ENCODE measurements at regions not wholly inside any gene's neighbourhood (a gene's known extent, or its start where the extent isn't known, plus 50 kb on each side); places are given as distances from the start of the nearest gene placed in this dataset.
A peak's percentile ranks its signal among the peaks of the same experiment; 100 is the strongest.
"Not testable (repeated sequence)": the region's sequence is repeated elsewhere in the genome, so short reads cannot be mapped to it uniquely, and the experiment has no call there.

DNA sequence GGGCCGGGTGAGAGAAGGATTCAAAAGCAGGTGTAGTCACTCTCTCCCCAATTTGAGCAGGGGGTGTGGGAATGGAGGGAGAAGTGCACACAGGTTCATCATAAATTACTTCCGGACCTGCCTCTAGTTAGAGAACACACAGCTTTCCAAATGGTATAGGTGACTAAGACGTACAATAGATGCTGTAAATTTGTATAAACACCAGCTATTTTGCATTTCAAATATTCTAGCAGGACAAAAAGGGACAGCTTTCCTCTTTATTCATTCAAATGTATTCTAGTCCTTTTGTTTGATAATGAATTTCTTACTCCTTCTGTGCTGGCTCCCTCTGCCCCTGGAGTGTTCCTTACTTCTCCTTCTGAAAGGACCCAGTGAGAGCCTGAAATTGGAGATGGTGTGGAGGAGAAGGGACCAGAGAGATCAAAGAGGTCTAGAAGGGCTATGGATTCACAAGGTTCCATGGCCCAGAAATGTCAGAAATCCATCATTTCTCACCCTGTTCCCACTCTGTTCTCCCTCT lies 53.2 kb upstream of the SH3BP4 start:
- Histone ChIP-seq H3K36me3 (ENCODE audit: insufficient read depth) (no peaks in the 10 kb centered on the region), H3K4me1 (ENCODE audit: insufficient read depth) (no peaks in the 10 kb centered on the region), H3K27ac (ENCODE audit: low read depth) (no peak overlapping the region), H3K4me3 (ENCODE audit: low read depth, low read length) (no peak overlapping the region)
- 92% methylated on average over 3 of the region's 3 CpGs for WGBS
- DNase-seq (ENCODE audit: extremely low spot score) = no peak

DNA sequence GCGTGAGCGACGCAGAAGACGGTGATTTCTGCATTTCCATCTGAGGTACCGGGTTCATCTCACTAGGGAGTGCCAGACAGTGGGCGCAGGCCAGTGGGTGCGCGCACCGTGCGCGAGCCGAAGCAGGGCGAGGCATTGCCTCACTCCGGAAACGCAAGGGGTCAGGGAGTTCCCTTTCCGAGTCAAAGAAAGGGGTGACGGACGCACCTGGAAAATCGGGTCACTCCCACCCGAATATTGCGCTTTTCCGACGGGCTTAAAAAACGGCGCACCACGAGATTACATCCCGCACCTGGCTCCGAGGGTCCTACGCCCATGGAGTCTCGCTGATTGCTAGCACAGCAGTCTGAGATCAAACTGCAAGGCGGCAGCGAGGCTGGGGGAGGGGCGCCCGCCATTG lies 63.4 kb upstream of the SH3BP4 start:
- H3K4me3 ChIP-seq (ENCODE audit: low read depth, low read length); H3K36me3 ChIP-seq (ENCODE audit: insufficient read depth); H3K27ac ChIP-seq (ENCODE audit: low read depth); DNase-seq (ENCODE audit: extremely low spot score); H3K4me1 ChIP-seq (ENCODE audit: insufficient read depth): not testable (repeated sequence)
- 59% methylated on average over 31 of the region's 34 CpGs for WGBS

- Histone ChIP-seq H3K4me3 (ENCODE audit: low read depth, low read length) (no peak overlapping the region), H3K27ac (ENCODE audit: low read depth) (no peak overlapping the region), H3K4me1 (ENCODE audit: insufficient read depth) (no peaks in the 10 kb centered on the region), H3K36me3 (ENCODE audit: insufficient read depth) (no peaks in the 10 kb centered on the region)
- 92% methylated on average over 3 of the region's 3 CpGs for WGBS
- no peak for DNase-seq (ENCODE audit: extremely low spot score)
Observed at GRCh38 chr2:234887195-234887594, 64.6 kb upstream of the SH3BP4 start.

DNA sequence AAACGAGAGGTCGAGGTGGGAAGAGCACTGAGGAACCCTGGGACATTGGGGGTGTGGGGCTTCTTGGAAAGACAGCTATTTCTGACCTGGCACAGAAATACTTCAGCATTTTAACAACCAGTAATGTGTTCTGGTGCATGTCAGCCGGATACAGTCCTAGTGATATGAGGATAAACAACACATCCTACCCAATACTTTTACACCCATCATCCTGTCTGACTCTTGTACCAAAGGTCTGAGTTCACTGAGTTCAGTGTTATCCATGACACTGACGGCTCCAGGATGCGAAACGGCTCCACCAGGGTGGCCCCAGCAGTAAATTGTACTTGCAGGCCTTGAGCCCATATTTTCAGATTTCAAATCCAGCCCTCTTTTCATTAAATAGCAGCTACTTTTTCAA lies 65.9 kb upstream of the SH3BP4 start:
- DNase-seq (ENCODE audit: extremely low spot score) = no peak
- Histone ChIP-seq H3K27ac (ENCODE audit: low read depth) (no peak overlapping the region), H3K4me3 (ENCODE audit: low read depth, low read length) (no peak overlapping the region), H3K4me1 (ENCODE audit: insufficient read depth) (no peaks in the 10 kb centered on the region), H3K36me3 (ENCODE audit: insufficient read depth) (no peaks in the 10 kb centered on the region)
- WGBS = 62% methylated on average over 6 of the region's 6 CpGs

DNA sequence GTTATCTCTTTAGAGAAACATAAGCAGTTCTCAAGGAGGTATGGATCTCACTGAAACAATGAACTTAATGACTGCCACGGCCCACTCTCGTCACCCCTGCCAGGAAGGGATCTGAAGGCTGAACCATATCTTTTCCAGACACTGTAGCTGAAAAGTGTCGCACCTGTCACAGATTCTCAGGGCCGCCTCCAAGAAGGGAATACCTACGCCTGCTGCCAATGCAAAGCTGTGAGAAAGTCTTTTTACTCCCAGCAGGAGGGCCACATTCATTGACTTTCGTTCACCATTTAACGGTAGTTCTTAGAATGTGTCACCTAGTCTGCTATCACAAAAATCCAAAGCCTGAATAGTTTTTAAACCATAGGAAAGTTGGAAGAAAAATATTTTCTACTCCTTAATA lies 66.7 kb upstream of the SH3BP4 start:
- Histone ChIP-seq H3K27ac (ENCODE audit: low read depth) (no peak overlapping the region), H3K4me3 (ENCODE audit: low read depth, low read length) (no peak overlapping the region), H3K4me1 (ENCODE audit: insufficient read depth) (no peaks in the 10 kb centered on the region), H3K36me3 (ENCODE audit: insufficient read depth) (no peaks in the 10 kb centered on the region)
- WGBS = 95% methylated on average over 7 of the region's 7 CpGs
- no peak for DNase-seq (ENCODE audit: extremely low spot score)

DNA sequence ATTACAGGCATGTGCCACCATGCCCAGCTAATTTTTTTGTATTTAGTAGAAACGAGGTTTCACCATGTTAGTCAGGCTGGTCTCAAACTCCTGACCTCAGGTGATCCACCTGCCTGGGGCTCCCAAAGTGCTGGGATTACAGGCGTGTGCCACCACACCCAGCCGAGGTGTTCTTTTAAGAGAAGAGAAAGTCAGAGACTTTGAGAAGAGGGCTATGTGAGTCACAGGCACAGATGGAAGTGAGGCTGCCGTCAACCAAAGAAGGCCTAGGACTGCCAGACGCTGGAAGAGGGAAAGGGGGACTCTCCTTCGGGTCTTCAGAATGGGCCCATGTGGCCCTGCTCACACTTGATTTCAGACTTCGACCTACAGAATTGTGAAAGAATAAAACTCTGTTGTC lies 67.2 kb upstream of the SH3BP4 start:
- Histone ChIP-seq H3K4me3 (ENCODE audit: low read depth, low read length) (no peak overlapping the region), H3K36me3 (ENCODE audit: insufficient read depth) (no peaks in the 10 kb centered on the region), H3K27ac (ENCODE audit: low read depth) (no peak overlapping the region), H3K4me1 (ENCODE audit: insufficient read depth) (no peaks in the 10 kb centered on the region)
- WGBS = 94% methylated on average over 7 of the region's 7 CpGs
- no peak for DNase-seq (ENCODE audit: extremely low spot score)

DNA sequence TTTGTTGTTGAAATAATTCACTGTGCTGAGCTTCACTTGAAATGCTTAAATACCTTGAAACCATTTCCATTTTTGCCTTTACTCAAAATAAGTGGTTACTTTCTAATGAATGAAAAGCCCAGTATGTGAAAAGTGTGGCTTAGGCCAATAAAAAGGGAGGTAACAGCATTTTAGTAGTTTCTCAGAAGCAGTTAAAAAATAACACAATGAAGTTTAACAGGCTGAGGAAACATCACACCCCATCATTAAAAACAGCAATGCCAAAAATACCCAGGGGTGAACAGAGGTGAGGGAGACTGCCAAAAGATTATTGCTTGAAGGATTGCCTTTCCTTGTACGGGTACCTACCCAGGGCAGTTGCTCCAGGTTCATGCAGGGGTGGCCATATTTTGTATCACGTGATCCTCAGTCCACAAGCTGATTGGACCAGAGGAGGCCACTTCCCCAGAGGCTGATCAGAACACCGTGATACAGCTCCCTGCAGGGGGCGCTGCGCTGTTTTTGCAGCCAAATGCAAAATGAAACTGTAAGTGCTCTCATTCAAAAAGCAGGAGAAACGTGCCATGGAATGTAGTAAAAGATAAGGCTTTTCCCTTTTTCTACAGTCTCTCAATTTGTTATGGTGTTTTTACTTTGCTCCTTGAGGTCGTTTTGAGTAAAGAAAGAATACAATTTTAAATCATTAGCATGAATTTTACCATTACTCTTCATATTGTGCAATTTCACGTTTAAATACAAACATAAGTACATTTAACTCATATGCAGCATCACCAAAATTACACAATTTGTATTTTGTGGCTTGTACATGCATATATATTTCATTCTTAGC lies 70.2 kb upstream of the SH3BP4 start:
- DNase-seq (ENCODE audit: extremely low spot score) = peak; percentile 35
- Histone ChIP-seq H3K4me3 (ENCODE audit: low read depth, low read length) (no peak overlapping the region), H3K4me1 (ENCODE audit: insufficient read depth) (no peaks in the 10 kb centered on the region), H3K36me3 (ENCODE audit: insufficient read depth) (no peaks in the 10 kb centered on the region), H3K27ac (ENCODE audit: low read depth) (no peak overlapping the region)
- WGBS = 39% methylated on average over 8 of the region's 8 CpGs

DNA sequence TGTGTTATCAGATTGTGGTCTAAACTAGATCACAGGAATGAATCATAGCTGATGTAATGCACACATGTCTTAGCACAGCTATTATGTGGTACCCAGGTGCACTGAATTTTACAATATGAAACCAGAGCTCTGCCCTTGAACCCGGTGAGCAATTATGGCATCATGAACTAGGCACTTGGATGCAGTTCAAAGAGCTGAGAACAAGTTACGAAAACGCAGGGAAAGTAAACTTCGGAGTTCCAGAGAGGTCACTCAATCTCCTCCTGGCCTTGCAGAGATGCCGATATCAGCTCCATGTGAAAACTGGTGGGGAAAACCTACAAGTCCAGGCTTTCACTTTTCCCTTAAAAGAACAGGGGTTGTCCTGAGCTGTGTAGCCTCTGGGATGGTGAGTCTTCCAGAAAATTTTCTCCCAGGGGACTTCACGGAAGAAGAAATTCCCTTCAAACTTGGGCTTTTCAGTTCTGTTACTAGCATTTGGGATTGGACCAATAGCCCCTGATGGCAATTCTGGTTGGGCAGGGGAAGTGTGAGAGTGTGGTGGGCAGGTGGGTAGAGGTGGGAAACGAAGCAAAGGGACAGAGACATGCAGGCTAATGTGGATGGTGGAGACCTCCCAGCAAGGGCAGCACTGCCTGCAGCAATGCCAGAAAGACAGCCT lies 71.1 kb upstream of the SH3BP4 start:
- DNase-seq (ENCODE audit: extremely low spot score) = no peak
- WGBS = 66% methylated on average over 7 of the region's 7 CpGs
- Histone ChIP-seq H3K4me1 (ENCODE audit: insufficient read depth) (no peaks in the 10 kb centered on the region), H3K27ac (ENCODE audit: low read depth) (no peak overlapping the region), H3K36me3 (ENCODE audit: insufficient read depth) (no peaks in the 10 kb centered on the region), H3K4me3 (ENCODE audit: low read depth, low read length) (no peak overlapping the region)

- no peaks in the 10 kb centered on the region for H3K4me1 ChIP-seq (ENCODE audit: insufficient read depth)
- DNase-seq (ENCODE audit: extremely low spot score) = no peak
- no peaks in the 10 kb centered on the region for H3K36me3 ChIP-seq (ENCODE audit: insufficient read depth)
- no peak overlapping the region for H3K4me3 ChIP-seq (ENCODE audit: low read depth, low read length)
- 78% methylated on average over 5 of the region's 5 CpGs for WGBS
- H3K27ac ChIP-seq (ENCODE audit: low read depth) = no peak overlapping the region
Observed at GRCh38 chr2:234879671-234880455, 72.0 kb upstream of the SH3BP4 start.

GRCh38 chr2:234876621-234877020 lies 75.2 kb upstream of the SH3BP4 start:
- not testable (repeated sequence) for H3K4me3 ChIP-seq (ENCODE audit: low read depth, low read length); H3K27ac ChIP-seq (ENCODE audit: low read depth); H3K36me3 ChIP-seq (ENCODE audit: insufficient read depth); H3K4me1 ChIP-seq (ENCODE audit: insufficient read depth); DNase-seq (ENCODE audit: extremely low spot score)
- WGBS = over 99% methylated on average over 2 of the region's 2 CpGs

DNA sequence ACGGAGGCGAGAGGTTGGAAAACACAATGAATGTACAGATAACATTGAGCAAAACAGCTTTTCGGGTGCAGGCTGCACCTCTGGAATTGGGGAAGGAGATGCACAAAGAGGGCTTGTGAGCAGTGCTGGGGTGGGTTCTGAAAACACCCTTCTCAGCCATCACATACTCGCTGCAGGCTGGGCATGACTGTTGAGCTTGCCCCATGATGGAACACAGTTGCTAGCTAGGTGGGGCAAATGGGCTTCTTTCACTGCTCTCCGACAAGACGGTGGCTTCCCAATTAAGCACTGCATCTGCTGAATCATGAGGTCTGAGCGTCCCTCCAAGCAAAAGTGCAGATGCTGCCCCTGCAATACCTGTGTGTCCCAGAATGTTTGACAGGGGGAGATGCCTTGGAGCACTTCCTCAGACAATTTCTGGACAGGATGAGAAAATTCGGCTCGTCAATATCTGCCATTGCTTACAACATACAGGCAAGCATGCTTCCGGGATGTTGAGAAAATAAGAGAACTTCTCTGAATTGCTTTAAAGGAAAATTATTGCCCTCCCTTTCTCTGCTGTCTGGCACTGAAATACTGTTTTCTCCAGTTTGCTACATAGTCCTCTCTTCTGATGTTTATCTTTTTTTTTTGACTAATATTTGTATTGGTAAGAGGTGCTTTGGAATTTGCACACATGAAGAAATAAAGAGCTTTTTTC lies 77.3 kb upstream of the SH3BP4 start:
- H3K4me1 ChIP-seq (ENCODE audit: insufficient read depth) = no peaks in the 10 kb centered on the region
- DNase-seq (ENCODE audit: extremely low spot score) = no peak
- WGBS = 77% methylated on average over 10 of the region's 10 CpGs
- no peaks in the 10 kb centered on the region for H3K36me3 ChIP-seq (ENCODE audit: insufficient read depth)
- no peak overlapping the region for H3K27ac ChIP-seq (ENCODE audit: low read depth)
- no peak overlapping the region for H3K4me3 ChIP-seq (ENCODE audit: low read depth, low read length)

GRCh38 chr2:234873828-234874173 lies 78.0 kb upstream of the SH3BP4 start:
- H3K4me3 ChIP-seq (ENCODE audit: low read depth, low read length) = no peak overlapping the region
- H3K4me1 ChIP-seq (ENCODE audit: insufficient read depth) = no peaks in the 10 kb centered on the region
- WGBS = 57% methylated on average over 6 of the region's 6 CpGs
- no peaks in the 10 kb centered on the region for H3K36me3 ChIP-seq (ENCODE audit: insufficient read depth)
- no peak overlapping the region for H3K27ac ChIP-seq (ENCODE audit: low read depth)
- DNase-seq (ENCODE audit: extremely low spot score) = no peak

DNA sequence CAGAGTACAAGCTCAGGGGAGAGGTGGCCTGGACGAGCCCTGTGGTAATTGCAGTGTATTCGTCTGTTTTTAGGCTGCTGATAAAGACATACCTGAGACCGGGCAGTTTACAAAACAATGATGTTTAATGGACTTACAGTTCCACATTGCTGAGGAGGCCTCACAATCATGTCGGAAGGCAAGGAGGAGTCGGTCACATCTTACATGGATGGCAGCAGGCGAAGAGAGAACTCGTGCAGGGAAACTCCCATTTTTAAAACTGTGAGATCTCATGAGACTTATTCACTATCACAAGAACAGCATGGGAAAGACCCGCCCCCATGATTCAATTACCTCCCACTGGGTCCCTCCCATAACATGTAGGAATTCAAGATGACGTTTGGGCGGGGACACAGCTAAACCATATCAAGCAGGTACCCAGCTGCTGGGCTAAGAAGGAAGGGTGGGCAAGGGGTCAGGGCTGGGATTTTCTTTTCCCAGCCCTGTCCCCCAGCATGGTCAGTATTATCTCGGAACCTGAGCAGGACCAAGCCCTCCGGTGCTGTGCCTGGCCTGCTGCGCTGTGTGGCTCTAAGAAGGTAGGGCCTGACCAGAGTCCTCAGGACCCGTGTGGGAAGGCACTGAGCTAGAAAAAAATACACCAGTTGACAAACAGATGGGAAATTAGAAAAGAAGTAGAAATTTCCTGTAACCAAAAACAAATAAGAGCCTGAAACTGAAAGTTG lies 78.6 kb upstream of the SH3BP4 start:
- WGBS = 91% methylated on average over 14 of the region's 14 CpGs
- Histone ChIP-seq H3K4me1 (ENCODE audit: insufficient read depth) (no peaks in the 10 kb centered on the region), H3K36me3 (ENCODE audit: insufficient read depth) (no peaks in the 10 kb centered on the region), H3K4me3 (ENCODE audit: low read depth, low read length) (no peak overlapping the region), H3K27ac (ENCODE audit: low read depth) (no peak overlapping the region)
- DNase-seq (ENCODE audit: extremely low spot score) = no peak
